GM12878 (cell line): ENCODE measurements at regions not wholly inside any gene's neighbourhood (a gene's known extent, or its start where the extent isn't known, plus 50 kb on each side); places are given as distances from the start of the nearest gene placed in this dataset.
"Not testable (repeated sequence)": the region's sequence is repeated elsewhere in the genome, so short reads cannot be mapped to it uniquely, and the experiment has no call there.

ENCODE experiments used
- ATAC-seq: fragments of 200-7000 bp; cut with Tn5 transposase; 3 replicates; pipeline ENCODE4 v1.9.1; 2020; ENCODE audit warnings: mild to moderate bottlenecking, moderate library complexity
- BruUV-seq: library from RNA; stranded (reverse); fragments of 400-500 nt; replicated peaks from 2 replicates; lab custom pipeline; 2021; lab: Mats Ljungman, UMichigan
- CTCF ChIA-PET: fragments of 300-600 bp; sonication (Branson Sonifier 250); formaldehyde crosslinking; extraction: SDS; loops from one replicate; lab custom pipeline; 2021; ENCODE audit warnings: inconsistent platforms; lab: Yijun Ruan, JAX
- POLR2A ChIA-PET: fragments of 350-600 bp; formaldehyde crosslinking; extraction: SDS; loops from one replicate; lab custom pipeline; 2021; ENCODE audit warnings: inconsistent platforms; lab: Charles Lee
- RAD21 ChIA-PET: fragments of 300-600 bp; sonication (Branson Sonifier 250); formaldehyde crosslinking; loops from one replicate; lab custom pipeline; 2023; ENCODE audit warnings: antibody characterized with exemption; ENCODE audit not compliant: unreplicated experiment; lab: Charles Lee
- SMC1A ChIA-PET: fragments of 300-600 bp; sonication (Branson Sonifier 250); formaldehyde crosslinking; loops from one replicate; lab custom pipeline; 2023; ENCODE audit not compliant: unreplicated experiment, uncharacterized antibody; lab: Charles Lee
- DNase-seq: peaks from one replicate; pipeline ENCODE4 v3.0.0-alpha.2; 2011; ENCODE audit warnings: low read depth, low spot score
- FAIRE-seq: peaks from 3 replicates; lab custom pipeline; 2011; peaks lifted over from hg19 to GRCh38; lab: Jason Lieb, UNC
- H2AFZ ChIP-seq: 2 replicates; pipeline ENCODE4 v1.6.0; 2011; ENCODE audit warnings: low read depth, low read length, control low read depth; ENCODE audit not compliant: control insufficient read depth
- H3K27ac ChIP-seq: 2 replicates; pipeline ENCODE4 v1.5.1; 2011; ENCODE audit warnings: control low read depth; ENCODE audit not compliant: control insufficient read depth, insufficient read depth
- H3K27me3 ChIP-seq, 2 experiments: replicated peaks in 1 of 2; 2 replicates each; pipeline versions ENCODE4 v1.6.0 to v1.6.1; 2011; ENCODE audit warnings: low read length in 1 of 2; ENCODE audit not compliant: control insufficient read depth in 2 of 2, insufficient read depth in 2 of 2
- H3K36me3 ChIP-seq, 2 experiments: 2 replicates each; pipeline ENCODE4 v1.5.1; 2011; ENCODE audit warnings: low read length in 1 of 2; ENCODE audit not compliant: control insufficient read depth in 2 of 2, insufficient read depth in 2 of 2
- H3K4me1 ChIP-seq: 2 replicates; pipeline ENCODE4 v1.6.1; 2011; ENCODE audit warnings: mild to moderate bottlenecking, low read length, moderate library complexity, mixed read lengths; ENCODE audit not compliant: control insufficient read depth, insufficient read depth
- H3K4me2 ChIP-seq: 2 replicates; pipeline ENCODE4 v1.6.0; 2011; ENCODE audit warnings: control low read depth; ENCODE audit not compliant: control insufficient read depth, insufficient read depth
- H3K4me3 ChIP-seq: fragments of 200-600 bp; sonication (generic); 2 replicates; pipeline ENCODE4 v1.5.1; 2016
- H3K79me2 ChIP-seq: 2 replicates; pipeline ENCODE4 v1.6.0; 2011; ENCODE audit warnings: low read length; ENCODE audit not compliant: control insufficient read depth, insufficient read depth
- H3K9ac ChIP-seq: 2 replicates; pipeline ENCODE4 v1.8.0; 2011; ENCODE audit warnings: low read length, control low read depth, mixed read lengths; ENCODE audit not compliant: control insufficient read depth, insufficient read depth
- H3K9me3 ChIP-seq: replicated peaks from 3 replicates; pipeline ENCODE4 v1.5.1; 2011; ENCODE audit warnings: mild to moderate bottlenecking, low read length; ENCODE audit not compliant: control insufficient read depth, insufficient read depth
- H4K20me1 ChIP-seq: 2 replicates; pipeline ENCODE4 v1.6.0; 2011; ENCODE audit not compliant: control insufficient read depth, insufficient read depth
- WGBS: methylation state at CpG from one replicate; pipeline ENCODE4 v1.1.6; 2016; ENCODE audit warnings: low lambda C conversion rate; ENCODE audit not compliant: insufficient replicate concordance, insufficient coverage; ENCODE audit errors: missing lambda C conversion rate; 5-methylcytosine and 5-hydroxymethylcytosine counted together
- in situ Hi-C: fragments of 300-500 bp; cut with MboI; formaldehyde crosslinking; loops from 9 replicates; pipeline ENCODE4 v1.14.3; 2018; ENCODE audit warnings: mixed read lengths
- intact Hi-C: fragments of 100-400 bp; cut with micrococcal nuclease; formaldehyde crosslinking; loops from one replicate; pipeline ENCODE4 v1.14.2; 2022; ENCODE audit not compliant: unreplicated experiment

GRCh38 chr4:3626131-3626884 is 94.1 kb upstream of the LRPAP1 start:
- BruUV-seq, CTCF ChIA-PET, H3K36me3 ChIP-seq, DNase-seq, H3K9ac ChIP-seq, H3K27ac ChIP-seq, H4K20me1 ChIP-seq, H2AFZ ChIP-seq, FAIRE-seq, POLR2A ChIA-PET, RAD21 ChIA-PET, H3K79me2 ChIP-seq, H3K4me1 ChIP-seq, ATAC-seq, H3K4me2 ChIP-seq, H3K27me3 ChIP-seq, SMC1A ChIA-PET, H3K4me3 ChIP-seq, H3K9me3 ChIP-seq, intact Hi-C loops, in situ Hi-C loops: not testable (repeated sequence)
- 19% methylated on average over 23 of the region's 24 CpGs for WGBS

- CTCF ChIA-PET, in situ Hi-C loops, H3K4me3 ChIP-seq, H3K79me2 ChIP-seq, FAIRE-seq, POLR2A ChIA-PET, H2AFZ ChIP-seq, H3K4me1 ChIP-seq, intact Hi-C loops, H3K9ac ChIP-seq, H3K9me3 ChIP-seq, ATAC-seq, H3K4me2 ChIP-seq, H3K36me3 ChIP-seq, SMC1A ChIA-PET, RAD21 ChIA-PET, DNase-seq, BruUV-seq, H3K27me3 ChIP-seq, H4K20me1 ChIP-seq, H3K27ac ChIP-seq: not testable (repeated sequence)
- 35% methylated on average over 8 of the region's 8 CpGs for WGBS
Measured at GRCh38 chr4:3625286-3625875, 93.2 kb upstream of the LRPAP1 start.

GRCh38 chr4:3623809-3624329 is 91.6 kb upstream of the LRPAP1 start:
- DNase-seq, H2AFZ ChIP-seq, H3K27ac ChIP-seq, H3K4me2 ChIP-seq, H3K36me3 ChIP-seq, SMC1A ChIA-PET, RAD21 ChIA-PET, H3K4me1 ChIP-seq, ATAC-seq, H3K9me3 ChIP-seq, intact Hi-C loops, H3K27me3 ChIP-seq, H3K79me2 ChIP-seq, H3K9ac ChIP-seq, BruUV-seq, H4K20me1 ChIP-seq, H3K4me3 ChIP-seq, CTCF ChIA-PET, in situ Hi-C loops, POLR2A ChIA-PET, FAIRE-seq: not testable (repeated sequence)
- WGBS: 6% methylated on average over 11 of the region's 11 CpGs
